ENCODE measurements at regions not wholly inside any gene's neighbourhood (a gene's known extent, or its start where the extent isn't known, plus 50 kb on each side); places are given as distances from the start of the nearest gene placed in this dataset.

DNA sequence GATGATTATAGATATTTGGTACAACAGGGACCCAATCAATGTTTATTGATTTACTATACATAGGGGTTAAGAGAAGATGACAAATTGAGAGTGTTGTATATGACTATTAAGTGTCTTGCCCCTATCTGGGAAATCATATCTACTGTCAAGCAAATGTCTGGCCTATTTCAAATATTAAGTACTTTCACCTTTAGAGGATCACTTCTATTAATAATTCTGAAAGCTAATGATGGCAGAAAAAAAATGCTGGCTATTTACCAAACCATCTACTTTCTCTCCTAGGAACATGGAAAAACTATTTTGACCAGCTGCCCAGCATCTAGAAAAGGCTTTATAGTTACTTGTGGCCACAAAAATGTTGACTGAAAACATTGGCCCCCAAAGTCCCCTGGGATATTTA is 632.3 kb upstream of the ZNF385D start:
- no peak overlapping the region for H3K27ac Mint-ChIP-seq (ENCODE audit: unreplicated experiment)
- H3K9me3 Mint-ChIP-seq (ENCODE audit: low read depth, unreplicated experiment): no peaks in the 10 kb centered on the region
- TF ChIP-seq, protein P1, sequence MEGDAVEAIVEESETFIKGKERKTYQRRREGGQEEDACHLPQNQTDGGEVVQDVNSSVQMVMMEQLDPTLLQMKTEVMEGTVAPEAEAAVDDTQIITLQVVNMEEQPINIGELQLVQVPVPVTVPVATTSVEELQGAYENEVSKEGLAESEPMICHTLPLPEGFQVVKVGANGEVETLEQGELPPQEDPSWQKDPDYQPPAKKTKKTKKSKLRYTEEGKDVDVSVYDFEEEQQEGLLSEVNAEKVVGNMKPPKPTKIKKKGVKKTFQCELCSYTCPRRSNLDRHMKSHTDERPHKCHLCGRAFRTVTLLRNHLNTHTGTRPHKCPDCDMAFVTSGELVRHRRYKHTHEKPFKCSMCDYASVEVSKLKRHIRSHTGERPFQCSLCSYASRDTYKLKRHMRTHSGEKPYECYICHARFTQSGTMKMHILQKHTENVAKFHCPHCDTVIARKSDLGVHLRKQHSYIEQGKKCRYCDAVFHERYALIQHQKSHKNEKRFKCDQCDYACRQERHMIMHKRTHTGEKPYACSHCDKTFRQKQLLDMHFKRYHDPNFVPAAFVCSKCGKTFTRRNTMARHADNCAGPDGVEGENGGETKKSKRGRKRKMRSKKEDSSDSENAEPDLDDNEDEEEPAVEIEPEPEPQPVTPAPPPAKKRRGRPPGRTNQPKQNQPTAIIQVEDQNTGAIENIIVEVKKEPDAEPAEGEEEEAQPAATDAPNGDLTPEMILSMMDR (IDR thresholded peaks at IDR 0.05; ENCODE audit: unreplicated experiment): no peak
- H3K4me3 Mint-ChIP-seq (ENCODE audit: low read depth, unreplicated experiment): no peak overlapping the region
- peaks cover 7% of the 10 kb centered on the region for H3K27me3 Mint-ChIP-seq (ENCODE audit: unreplicated experiment)
- CTCF ChIA-PET: no interaction called here
- H3K36me3 Mint-ChIP-seq (ENCODE audit: insufficient read depth, unreplicated experiment): no peaks in the 10 kb centered on the region
- intact Hi-C loops (cut with micrococcal nuclease; ENCODE audit: unreplicated experiment): no loop called here
- DNase-seq: no peak
- no peaks in the 10 kb centered on the region for H3K4me1 Mint-ChIP-seq (ENCODE audit: low read depth, unreplicated experiment)
- no TSS peak for BruUV-seq (replicated peaks)

DNA sequence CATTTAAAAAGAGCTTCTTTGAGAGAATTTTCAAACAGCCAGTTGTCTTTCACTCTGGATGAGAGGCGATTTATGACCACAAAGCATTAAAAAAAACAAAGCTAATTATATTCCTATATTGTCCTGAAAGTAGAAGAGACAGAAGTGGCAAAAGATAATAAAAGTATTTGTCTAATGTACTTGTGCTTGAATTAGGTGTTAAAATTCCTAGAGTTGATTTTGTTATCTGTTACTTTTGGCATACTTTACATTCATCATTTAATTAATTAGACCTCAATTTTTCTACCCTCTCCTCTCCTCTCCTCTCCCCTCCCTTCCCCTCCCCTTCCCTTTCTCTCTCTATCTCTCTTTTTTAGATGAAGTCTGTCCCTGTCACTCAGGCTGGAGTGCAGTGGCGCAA is 635.1 kb upstream of the ZNF385D start:
- H3K36me3 Mint-ChIP-seq (ENCODE audit: insufficient read depth, unreplicated experiment): no peaks in the 10 kb centered on the region

DNA sequence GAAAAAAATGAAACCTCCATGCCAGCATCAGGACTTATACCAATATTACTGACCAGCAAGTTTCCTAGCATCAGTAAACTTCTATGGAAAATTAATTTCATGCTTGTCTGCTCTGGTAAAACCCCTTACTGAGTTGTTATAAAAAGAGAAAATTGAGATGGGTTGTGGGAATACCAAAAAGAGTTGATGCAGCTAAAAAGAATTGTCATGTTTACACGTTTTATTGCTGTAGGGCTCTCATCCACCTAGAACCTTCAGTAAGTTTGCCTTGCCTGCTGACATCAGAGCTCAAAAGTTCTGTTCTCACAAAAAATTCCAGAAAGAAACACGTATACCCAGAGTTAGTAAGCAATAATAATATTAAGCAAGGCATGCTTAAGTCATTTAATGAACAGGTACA is 641.3 kb upstream of the ZNF385D start:
- DNase-seq: no peak
- Mint-ChIP-seq H3K4me3 (ENCODE audit: low read depth, unreplicated experiment) (no peak overlapping the region), H3K36me3 (ENCODE audit: insufficient read depth, unreplicated experiment) (no peaks in the 10 kb centered on the region), H3K27ac (ENCODE audit: unreplicated experiment) (no peak overlapping the region), H3K9me3 (ENCODE audit: low read depth, unreplicated experiment) (no peaks in the 10 kb centered on the region), H3K4me1 (ENCODE audit: low read depth, unreplicated experiment) (no peaks in the 10 kb centered on the region), H3K27me3 (ENCODE audit: unreplicated experiment) (no peaks in the 10 kb centered on the region)
- TF ChIP-seq, protein P1 (IDR thresholded peaks at IDR 0.05; ENCODE audit: unreplicated experiment): no peak
- intact Hi-C loops (cut with micrococcal nuclease; ENCODE audit: unreplicated experiment): no loop called here
- CTCF ChIA-PET: no interaction called here
- no TSS peak for BruUV-seq (replicated peaks)

More for the DNA sequence above, 635.1 kb upstream of the ZNF385D start:
- TF ChIP-seq, protein P1 (IDR thresholded peaks at IDR 0.05; ENCODE audit: unreplicated experiment): no peak
- Mint-ChIP-seq H3K27me3 (ENCODE audit: unreplicated experiment) (no peaks in the 10 kb centered on the region), H3K27ac (ENCODE audit: unreplicated experiment) (no peak overlapping the region), H3K9me3 (ENCODE audit: low read depth, unreplicated experiment) (no peaks in the 10 kb centered on the region), H3K4me1 (ENCODE audit: low read depth, unreplicated experiment) (no peaks in the 10 kb centered on the region), H3K4me3 (ENCODE audit: low read depth, unreplicated experiment) (no peak overlapping the region)
- intact Hi-C loops (cut with micrococcal nuclease; ENCODE audit: unreplicated experiment): no loop called here
- DNase-seq: no peak
- CTCF ChIA-PET: no interaction called here
- BruUV-seq (replicated peaks): no TSS peak

DNA sequence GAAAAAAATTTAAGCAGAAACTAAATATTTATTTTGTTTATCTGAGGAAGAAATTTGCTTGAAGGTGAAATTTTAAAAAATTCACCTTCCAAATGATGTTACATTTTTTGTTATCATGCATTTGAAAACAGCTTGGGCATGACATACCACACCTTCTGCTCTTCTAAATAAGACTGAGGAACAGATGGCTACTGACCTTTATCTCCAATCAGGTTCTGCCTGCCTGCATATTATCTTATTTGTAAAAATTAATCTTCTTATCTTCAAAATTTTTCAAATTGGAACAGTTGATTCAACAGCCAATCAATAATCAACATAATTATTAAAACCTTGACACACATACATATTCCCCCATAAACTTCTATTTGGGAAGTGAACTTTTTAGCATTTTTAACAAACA is 641.8 kb upstream of the ZNF385D start:
- no peak overlapping the region for H3K4me3 Mint-ChIP-seq (ENCODE audit: low read depth, unreplicated experiment)
- no peaks in the 10 kb centered on the region for H3K4me1 Mint-ChIP-seq (ENCODE audit: low read depth, unreplicated experiment)
- H3K27ac Mint-ChIP-seq (ENCODE audit: unreplicated experiment): no peak overlapping the region
- DNase-seq: no peak
- TF ChIP-seq, protein P1 (IDR thresholded peaks at IDR 0.05; ENCODE audit: unreplicated experiment): no peak
- H3K36me3 Mint-ChIP-seq (ENCODE audit: insufficient read depth, unreplicated experiment): no peaks in the 10 kb centered on the region
- CTCF ChIA-PET: no interaction called here
- BruUV-seq (replicated peaks): no TSS peak
- peaks cover 2% of the 10 kb centered on the region for H3K9me3 Mint-ChIP-seq (ENCODE audit: low read depth, unreplicated experiment)
- intact Hi-C loops (cut with micrococcal nuclease; ENCODE audit: unreplicated experiment): no loop called here
- H3K27me3 Mint-ChIP-seq (ENCODE audit: unreplicated experiment): no peaks in the 10 kb centered on the region

DNA sequence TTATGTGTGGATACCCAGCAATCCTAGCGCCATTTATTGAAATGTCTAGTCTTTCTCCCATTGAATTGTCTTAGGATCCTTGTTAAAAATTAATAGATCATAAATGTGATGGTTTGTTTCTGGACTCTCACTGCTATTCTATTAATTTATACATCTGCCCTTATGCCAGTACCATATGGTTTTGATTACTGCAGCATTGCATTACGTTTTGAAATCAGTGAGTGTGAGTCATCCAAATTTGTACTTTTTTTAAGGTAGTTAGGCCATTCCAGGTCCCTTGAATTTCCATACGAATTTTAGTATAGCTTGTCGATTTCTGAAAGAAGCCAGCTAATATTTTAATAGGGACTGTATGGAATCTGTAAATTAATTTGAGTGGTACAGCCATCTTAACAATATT is 648.6 kb upstream of the ZNF385D start:
- BruUV-seq (replicated peaks): no TSS peak
- DNase-seq: no peak
- CTCF ChIA-PET: no interaction called here
- TF ChIP-seq, protein P1 (IDR thresholded peaks at IDR 0.05; ENCODE audit: unreplicated experiment): no peak
- Mint-ChIP-seq H3K4me3 (ENCODE audit: low read depth, unreplicated experiment) (no peak overlapping the region), H3K9me3 (ENCODE audit: low read depth, unreplicated experiment) (peaks cover 7% of the 10 kb centered on the region), H3K4me1 (ENCODE audit: low read depth, unreplicated experiment) (no peaks in the 10 kb centered on the region), H3K27me3 (ENCODE audit: unreplicated experiment) (no peaks in the 10 kb centered on the region), H3K27ac (ENCODE audit: unreplicated experiment) (no peak overlapping the region), H3K36me3 (ENCODE audit: insufficient read depth, unreplicated experiment) (no peaks in the 10 kb centered on the region)
- intact Hi-C loops (cut with micrococcal nuclease; ENCODE audit: unreplicated experiment): no loop called here

Measured in Calu3 (cell line).